K562 (cell line): ENCODE measurements at regions not wholly inside any gene's neighbourhood (a gene's known extent, or its start where the extent isn't known, plus 50 kb on each side); places are given as distances from the start of the nearest gene placed in this dataset.

Experiments used
- ATAC-seq: fragments of 200-7000 bp; cut with Tn5 transposase; 3 replicates; pipeline ENCODE4 v1.9.1; 2020; ENCODE audit warnings: moderate library complexity
- BruUV-seq: library from RNA; stranded (reverse); fragments of 400-500 nt; replicated peaks from 2 replicates; lab custom pipeline; 2021; lab: Mats Ljungman, UMichigan
- CTCF ChIA-PET: fragments of 300-600 bp; formaldehyde crosslinking; extraction: SDS; loops from one replicate; lab custom pipeline; 2021; ENCODE audit warnings: low intra/inter-chr PET ratio; lab: Yijun Ruan, JAX
- POLR2A ChIA-PET: fragments of 300-600, 350-650 bp; sonication (Branson Sonifier 250); formaldehyde crosslinking; extraction: SDS; loops from one replicate; lab custom pipeline; 2021; ENCODE audit warnings: antibody characterized with exemption, inconsistent platforms; lab: Yijun Ruan, JAX
- DNase-seq, 4 experiments: peaks; one replicate each; pipeline versions ENCODE4 v3.0.0 to v3.0.0-alpha.2; 2011 to 2018; ENCODE audit warnings: low spot score in 3 of 4, mixed read lengths in 3 of 4; ENCODE audit errors: extremely low read depth in 1 of 4
- FAIRE-seq: peaks from 2 replicates; lab custom pipeline; 2011; peaks lifted over from hg19 to GRCh38; lab: Jason Lieb, UNC
- H2AFZ ChIP-seq: 2 replicates; pipeline ENCODE4 v1.6.0; 2011; ENCODE audit warnings: low read depth, low read length, control low read depth, inconsistent platforms
- H3K27ac ChIP-seq: fragments of 200-600 bp; 3 replicates; pipeline ENCODE4 v1.8.0; 2011; ENCODE audit warnings: low read depth, mild to moderate bottlenecking, control low read depth, inconsistent platforms, low read length, moderate library complexity, mixed read lengths; ENCODE audit errors: extremely low read depth
- H3K27me3 ChIP-seq, 2 experiments: fragments of 300-600 bp in 1 of 2; 2 replicates in 1 of 2; 3 replicates in 1 of 2; pipeline versions ENCODE4 v1.6.0 to v1.8.0; 2011; ENCODE audit warnings: inconsistent platforms in 2 of 2, low read length in 2 of 2, mild to moderate bottlenecking in 1 of 2, mixed read lengths in 1 of 2, moderate library complexity in 1 of 2; ENCODE audit not compliant: control insufficient read depth in 2 of 2, insufficient read depth in 2 of 2
- H3K36me3 ChIP-seq: fragments of 300-600 bp; 3 replicates; pipeline ENCODE4 v1.8.0; 2011; ENCODE audit warnings: mild to moderate bottlenecking, low read length, inconsistent platforms; ENCODE audit not compliant: control insufficient read depth, insufficient read depth
- H3K4me1 ChIP-seq, 2 experiments: fragments of 200-600 bp in 1 of 2; replicated peaks in 1 of 2; 2 replicates in 1 of 2; 3 replicates in 1 of 2; pipeline versions ENCODE4 v1.5.1 to v1.8.0; 2011; ENCODE audit warnings: inconsistent platforms in 2 of 2, low read length in 2 of 2, mild to moderate bottlenecking in 1 of 2, mixed read lengths in 1 of 2, moderate library complexity in 1 of 2; ENCODE audit not compliant: control insufficient read depth in 2 of 2, insufficient read depth in 2 of 2
- H3K4me2 ChIP-seq: 2 replicates; pipeline ENCODE4 v1.6.1; 2011; ENCODE audit warnings: low read length, control low read depth, inconsistent platforms, mixed read lengths; ENCODE audit not compliant: insufficient read depth
- H3K4me3 ChIP-seq: fragments of 200-600 bp; sonication (generic), shearing (Covaris generic); 2 replicates; pipeline ENCODE4 v1.5.1; 2016; ENCODE audit warnings: control low read depth, inconsistent platforms
- H3K79me2 ChIP-seq: fragments of 200-600 bp; 3 replicates; pipeline ENCODE4 v1.8.0; 2011; ENCODE audit warnings: low read length, inconsistent platforms; ENCODE audit not compliant: control insufficient read depth, insufficient read depth
- H3K9ac ChIP-seq, 2 experiments: 2 replicates each; pipeline versions ENCODE4 v1.6.0 to v1.6.1; 2011; ENCODE audit warnings: low read depth in 2 of 2, low read length in 2 of 2, control low read depth in 1 of 2, inconsistent platforms in 1 of 2, mild to moderate bottlenecking in 1 of 2, mixed read lengths in 1 of 2; ENCODE audit not compliant: insufficient read depth in 1 of 2
- H3K9me1 ChIP-seq: one replicate; pipeline ENCODE4 v1.6.0; 2011; ENCODE audit warnings: inconsistent platforms, mild to moderate bottlenecking, low read length, moderate library complexity; ENCODE audit not compliant: control insufficient read depth, insufficient read depth
- H3K9me3 ChIP-seq: replicated peaks from 2 replicates; pipeline ENCODE4 v1.5.1; 2011; ENCODE audit warnings: low read depth, low read length, inconsistent platforms; ENCODE audit not compliant: control insufficient read depth, insufficient read depth
- H4K20me1 ChIP-seq: replicated peaks from 2 replicates; pipeline ENCODE4 v1.6.1; 2011; ENCODE audit warnings: low read length, inconsistent platforms, mixed read lengths; ENCODE audit not compliant: control insufficient read depth, insufficient read depth
- BRD9 ChIP-seq: fragments of 450-650 bp; IDR thresholded peaks from 2 replicates; pipeline ENCODE4 v1.6.1; 2018; ENCODE audit warnings: low read depth; ENCODE audit not compliant: partially characterized antibody
- FUS ChIP-seq: fragments of 200-400 bp; formaldehyde crosslinking; optimal IDR thresholded peaks from 2 replicates; pipeline ENCODE3; 2017; ENCODE audit warnings: low read depth, low read length
- KDM2B ChIP-seq: fragments of 250-450 bp; sonication (Bioruptor Pico); IDR thresholded peaks from 2 replicates; pipeline ENCODE4 v1.8.0; 2021; ENCODE audit warnings: mild to moderate bottlenecking, moderate library complexity
- NFE2 ChIP-seq: IDR thresholded peaks from 2 replicates; pipeline ENCODE4 v1.6.1; 2014; ENCODE audit warnings: antibody characterized with exemption, low read depth
- ZFX ChIP-seq: sonication (generic); formaldehyde crosslinking; IDR thresholded peaks from 2 replicates; pipeline ENCODE4 v1.8.0; 2022; ENCODE audit warnings: mild to moderate bottlenecking, missing genetic modification reagents, moderate library complexity
- ZNF518B ChIP-seq: fragments of 250-450 bp; sonication (Bioruptor Pico); IDR thresholded peaks from 2 replicates; pipeline ENCODE4 v1.5.0; 2021; ENCODE audit warnings: mild to moderate bottlenecking, moderate library complexity
- WGBS: fragments of 100-300 bp; shearing (Covaris generic); methylation state at CpG from one replicate; pipeline ENCODE4 v1.1.6; 2016; ENCODE audit warnings: low coverage, mixed read lengths; ENCODE audit not compliant: insufficient coverage; ENCODE audit errors: missing lambda C conversion rate; 5-methylcytosine and 5-hydroxymethylcytosine counted together
- in situ Hi-C: fragments of 300-500 bp; cut with MboI; formaldehyde crosslinking; loops from 4 replicates; pipeline ENCODE4 v1.15.0; 2018; ENCODE audit warnings: inconsistent platforms, mixed read lengths
- intact Hi-C: fragments of 100-400 bp; cut with micrococcal nuclease; formaldehyde crosslinking; loops from 2 replicates; pipeline ENCODE4 v1.14.2; 2022
- TF ChIP-seq, protein P1 (sequence below): fragments of 450-650 bp; IDR thresholded peaks from 2 replicates; pipeline ENCODE4 v1.6.1; 2016; ENCODE audit warnings: low read depth, mild to moderate bottlenecking, moderate library complexity

GRCh38 chr5:173542159-173542558 lies 74.3 kb downstream of the BOD1 start:
- H3K4me2 ChIP-seq: no peak overlapping the region
- ChIA-PET CTCF (no interaction called here), POLR2A (interaction anchor here (0.7 to 1.1 kb wide), 3 partner anchors 8 to 97 kb away, joined by 3 to 4 read pairs (median 3); no protein-coding TSS in a partner anchor)
- no peaks in the 10 kb centered on the region for H3K79me2 ChIP-seq
- no peak overlapping the region for H3K27ac ChIP-seq
- H4K20me1 ChIP-seq: no peaks in the 10 kb centered on the region; the same call in 1 of the 2 replicates
- no peak overlapping the region for H3K9ac ChIP-seq
- TF ChIP-seq ZFX (no peak), NFE2 (no peak), KDM2B (CRISPR knock-in tag) (no peak), FUS (no peak), ZNF518B (CRISPR knock-in tag) (no peak), BRD9 (no peak)
- TF ChIP-seq, protein P1, sequence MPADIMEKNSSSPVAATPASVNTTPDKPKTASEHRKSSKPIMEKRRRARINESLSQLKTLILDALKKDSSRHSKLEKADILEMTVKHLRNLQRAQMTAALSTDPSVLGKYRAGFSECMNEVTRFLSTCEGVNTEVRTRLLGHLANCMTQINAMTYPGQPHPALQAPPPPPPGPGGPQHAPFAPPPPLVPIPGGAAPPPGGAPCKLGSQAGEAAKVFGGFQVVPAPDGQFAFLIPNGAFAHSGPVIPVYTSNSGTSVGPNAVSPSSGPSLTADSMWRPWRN: no peak
- no peaks in the 10 kb centered on the region for H3K4me1 ChIP-seq
- no peak overlapping the region for H3K4me3 ChIP-seq
- intact Hi-C loops (no loop called here), in situ Hi-C loops (no loop called here)
- DNase-seq: no peak
- no peak for FAIRE-seq
- ATAC-seq: no peak
- H3K9me1 ChIP-seq: no peaks in the 10 kb centered on the region
- H3K36me3 ChIP-seq: no peaks in the 10 kb centered on the region
- peaks cover 3 to 45% of the 10 kb centered on the region in 2 experiments; a peak in 4 of 5 replicates for H3K27me3 ChIP-seq
- no peak overlapping the region for H2AFZ ChIP-seq
- BruUV-seq: no TSS peak
- WGBS: 0% methylated on average over 4 of the region's 4 CpGs
- no peaks in the 10 kb centered on the region for H3K9me3 ChIP-seq
